ENCODE measurements at regions not wholly inside any gene's neighbourhood (a gene's known extent, or its start where the extent isn't known, plus 50 kb on each side); places are given as distances from the start of the nearest gene placed in this dataset.

GRCh38 chr11:80031014-80031600, 590.3 kb upstream of the TENM4 start:
- ChIA-PET POLR2A (no interaction called here), CTCF (no interaction called here)
- TF ChIP-seq CTCF (IDR thresholded peaks at IDR 0.05; ENCODE audit: unreplicated experiment) = no peak
- intact Hi-C loops (cut with micrococcal nuclease) = no loop called here
- no TSS peak for BruUV-seq (replicated peaks)
- DNase-seq (ENCODE audit: unreplicated experiment) = no peak
- Mint-ChIP-seq H3K36me3 (ENCODE audit: insufficient read depth, unreplicated experiment) (no peaks in the 10 kb centered on the region), H3K4me1 (ENCODE audit: insufficient read depth, unreplicated experiment) (no peaks in the 10 kb centered on the region), H3K9me3 (ENCODE audit: unreplicated experiment) (no peaks in the 10 kb centered on the region), H3K4me3 (ENCODE audit: unreplicated experiment) (no peak overlapping the region), H3K27ac (ENCODE audit: low read depth, unreplicated experiment) (no peak overlapping the region), H3K27me3 (ENCODE audit: insufficient read depth, unreplicated experiment) (no peaks in the 10 kb centered on the region)

- no peak for DNase-seq (ENCODE audit: unreplicated experiment)
- TF ChIP-seq CTCF (IDR thresholded peaks at IDR 0.05; ENCODE audit: unreplicated experiment) = no peak
- intact Hi-C loops (cut with micrococcal nuclease) = no loop called here
- BruUV-seq (replicated peaks) = no TSS peak
- Mint-ChIP-seq H3K36me3 (ENCODE audit: insufficient read depth, unreplicated experiment) (no peaks in the 10 kb centered on the region), H3K27me3 (ENCODE audit: insufficient read depth, unreplicated experiment) (no peaks in the 10 kb centered on the region), H3K9me3 (ENCODE audit: unreplicated experiment) (peaks cover 8% of the 10 kb centered on the region), H3K27ac (ENCODE audit: low read depth, unreplicated experiment) (no peak overlapping the region), H3K4me3 (ENCODE audit: unreplicated experiment) (no peak overlapping the region), H3K4me1 (ENCODE audit: insufficient read depth, unreplicated experiment) (no peaks in the 10 kb centered on the region)
- ChIA-PET CTCF (no interaction called here), POLR2A (no interaction called here)
These were observed 588.2 kb upstream of the TENM4 start for GRCh38 chr11:80028998-80029397.

GRCh38 chr11:80024119-80024518, 583.3 kb upstream of the TENM4 start:
- CTCF ChIA-PET = interaction anchor here (1.0 kb wide), 1 partner anchor 23 kb away, joined by 3 read pairs; no protein-coding TSS in a partner anchor
- no peaks in the 10 kb centered on the region for H3K36me3 Mint-ChIP-seq (ENCODE audit: insufficient read depth, unreplicated experiment)
- no TSS peak for BruUV-seq (replicated peaks)
- TF ChIP-seq CTCF (IDR thresholded peaks at IDR 0.05; ENCODE audit: unreplicated experiment) = no peak
- no peaks in the 10 kb centered on the region for H3K27me3 Mint-ChIP-seq (ENCODE audit: insufficient read depth, unreplicated experiment)
- intact Hi-C loops (cut with micrococcal nuclease) = no loop called here
- no peak for DNase-seq (ENCODE audit: unreplicated experiment)
- POLR2A ChIA-PET = interaction anchor here (0.6 kb wide), 2 partner anchors 20 to 393 kb away, joined by 3 read pairs; no protein-coding TSS in a partner anchor
- no peak overlapping the region for H3K27ac Mint-ChIP-seq (ENCODE audit: low read depth, unreplicated experiment)
- H3K4me1 Mint-ChIP-seq (ENCODE audit: insufficient read depth, unreplicated experiment) = no peaks in the 10 kb centered on the region
- H3K9me3 Mint-ChIP-seq (ENCODE audit: unreplicated experiment) = peaks cover 8% of the 10 kb centered on the region
- no peak overlapping the region for H3K4me3 Mint-ChIP-seq (ENCODE audit: unreplicated experiment)

- Mint-ChIP-seq H3K4me3 (ENCODE audit: unreplicated experiment) (no peak overlapping the region), H3K36me3 (ENCODE audit: insufficient read depth, unreplicated experiment) (no peaks in the 10 kb centered on the region), H3K9me3 (ENCODE audit: unreplicated experiment) (peaks cover 8% of the 10 kb centered on the region), H3K4me1 (ENCODE audit: insufficient read depth, unreplicated experiment) (no peaks in the 10 kb centered on the region), H3K27me3 (ENCODE audit: insufficient read depth, unreplicated experiment) (no peaks in the 10 kb centered on the region), H3K27ac (ENCODE audit: low read depth, unreplicated experiment) (no peak overlapping the region)
- intact Hi-C loops (cut with micrococcal nuclease) = no loop called here
- ChIA-PET POLR2A (interaction anchor here (0.6 kb wide), 2 partner anchors 21 to 1239 kb away, joined by 3 to 5 read pairs; no protein-coding TSS in a partner anchor), CTCF (interaction anchor here (1.0 kb wide), 1 partner anchor 23 kb away, joined by 3 read pairs; no protein-coding TSS in a partner anchor)
- no peak for TF ChIP-seq CTCF (IDR thresholded peaks at IDR 0.05; ENCODE audit: unreplicated experiment)
- BruUV-seq (replicated peaks) = no TSS peak
- DNase-seq (ENCODE audit: unreplicated experiment) = no peak
These were observed 582.6 kb upstream of the TENM4 start for GRCh38 chr11:80023386-80023785.

Data from MCF 10A (cell line).